Skeletal muscle tissue (tissue), 3 donors: ENCODE measurements at regions not wholly inside any gene's neighbourhood (a gene's known extent, or its start where the extent isn't known, plus 50 kb on each side); places are given as distances from the start of the nearest gene placed in this dataset.

Source experiments
- H3K27ac ChIP-seq: one replicate; pipeline ENCODE4 v1.7.0; 2013; ENCODE audit warnings: mild to moderate bottlenecking, low read depth, low read length, inconsistent platforms
- H3K27me3 ChIP-seq, 3 donors: one replicate each; pipeline ENCODE4 v1.7.0; 2013; ENCODE audit warnings: low read length in 3 of 3; ENCODE audit not compliant: control insufficient read depth in 3 of 3, insufficient read depth in 3 of 3
- H3K36me3 ChIP-seq, 3 donors: one replicate each; pipeline ENCODE4 v1.7.0; 2013; ENCODE audit warnings: low read length in 3 of 3; ENCODE audit not compliant: control insufficient read depth in 3 of 3, insufficient read depth in 3 of 3
- H3K4me1 ChIP-seq, 3 donors: one replicate each; pipeline ENCODE4 v1.7.0; 2013; ENCODE audit warnings: low read length in 3 of 3, mild to moderate bottlenecking in 3 of 3; ENCODE audit not compliant: control insufficient read depth in 3 of 3, insufficient read depth in 3 of 3
- H3K4me3 ChIP-seq, 3 donors: one replicate each; pipeline ENCODE4 v1.7.0; 2013; ENCODE audit warnings: low read length in 3 of 3
- H3K9ac ChIP-seq, 3 donors: one replicate each; pipeline ENCODE4 v1.7.0; 2013; ENCODE audit warnings: low read length in 3 of 3, mild to moderate bottlenecking in 3 of 3, moderate library complexity in 2 of 3, low read depth in 1 of 3
- H3K9me3 ChIP-seq, 3 donors: one replicate each; pipeline ENCODE4 v1.7.0; 2013; ENCODE audit warnings: low read length in 3 of 3; ENCODE audit not compliant: control insufficient read depth in 3 of 3
- donor health status: Osteomylitis.

DNA sequence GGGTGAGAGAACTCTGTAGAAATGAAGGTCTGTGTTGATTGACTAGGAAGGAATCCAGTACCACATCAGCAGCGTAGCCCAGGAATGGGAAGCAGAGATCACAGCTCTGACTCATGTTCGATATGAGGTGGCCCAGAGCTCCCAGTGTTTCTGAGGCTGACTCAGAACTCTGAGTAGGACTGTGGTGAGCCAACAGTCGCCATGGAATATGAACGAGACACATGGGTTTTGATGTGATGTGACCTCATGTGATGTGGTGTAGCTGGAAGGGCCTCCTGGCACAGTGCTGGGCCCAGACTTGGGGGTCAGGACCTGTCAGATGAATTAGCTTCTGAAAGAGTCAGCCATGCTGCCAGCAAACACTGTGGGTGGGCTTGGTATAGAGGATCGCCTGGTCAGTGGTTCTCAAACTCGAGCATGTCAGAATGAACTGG is 237.0 kb downstream of the MRPL39 start:
- no peak overlapping the region for H3K4me3 ChIP-seq
- no peaks in the 10 kb centered on the region for H3K27me3 ChIP-seq
- H3K9ac ChIP-seq: no peak overlapping the region
- no peak overlapping the region for H3K27ac ChIP-seq
- no peaks in the 10 kb centered on the region for H3K9me3 ChIP-seq
- H3K36me3 ChIP-seq: no peaks in the 10 kb centered on the region
- no peaks in the 10 kb centered on the region for H3K4me1 ChIP-seq

DNA sequence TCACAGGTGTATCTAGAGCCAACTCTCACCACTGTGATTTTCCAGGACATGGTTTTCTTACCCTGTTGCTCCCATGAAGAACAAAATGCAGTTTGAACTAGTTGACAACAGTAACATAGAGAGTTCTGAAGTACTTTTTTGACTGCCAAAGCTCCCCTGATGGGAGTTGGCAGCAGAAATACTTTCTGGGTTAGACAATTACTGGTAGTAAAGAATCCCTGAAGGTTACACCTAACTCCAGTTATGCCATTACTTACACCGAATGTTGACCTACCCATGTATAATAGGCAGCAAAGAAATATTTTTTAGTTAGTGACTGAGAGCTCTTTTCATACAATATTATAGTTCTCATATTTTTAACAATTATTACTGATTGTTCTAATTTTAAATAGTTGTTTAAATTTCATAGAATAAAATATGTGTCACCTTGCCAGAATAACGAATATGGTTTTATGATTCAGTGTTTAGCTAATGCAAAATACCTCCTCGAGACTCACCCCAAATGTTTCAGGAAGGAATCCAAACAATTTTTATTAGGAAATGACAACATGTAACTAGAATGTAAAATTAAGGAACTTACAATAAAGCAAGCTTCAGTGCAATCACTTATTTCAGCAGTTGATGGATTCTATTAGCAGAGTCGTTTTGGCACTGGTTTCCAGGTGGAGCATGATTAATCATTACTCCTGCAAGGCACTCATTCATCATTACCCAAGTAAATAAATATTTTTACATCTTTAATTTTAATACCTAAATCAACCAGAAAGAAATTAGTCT is 237.6 kb downstream of the MRPL39 start:
- H3K27me3 ChIP-seq: no peaks in the 10 kb centered on the region
- H3K27ac ChIP-seq: no peak overlapping the region
- no peaks in the 10 kb centered on the region for H3K9me3 ChIP-seq
- H3K36me3 ChIP-seq: no peaks in the 10 kb centered on the region
- no peaks in the 10 kb centered on the region for H3K4me1 ChIP-seq
- H3K4me3 ChIP-seq: no peak overlapping the region
- H3K9ac ChIP-seq: no peak overlapping the region

DNA sequence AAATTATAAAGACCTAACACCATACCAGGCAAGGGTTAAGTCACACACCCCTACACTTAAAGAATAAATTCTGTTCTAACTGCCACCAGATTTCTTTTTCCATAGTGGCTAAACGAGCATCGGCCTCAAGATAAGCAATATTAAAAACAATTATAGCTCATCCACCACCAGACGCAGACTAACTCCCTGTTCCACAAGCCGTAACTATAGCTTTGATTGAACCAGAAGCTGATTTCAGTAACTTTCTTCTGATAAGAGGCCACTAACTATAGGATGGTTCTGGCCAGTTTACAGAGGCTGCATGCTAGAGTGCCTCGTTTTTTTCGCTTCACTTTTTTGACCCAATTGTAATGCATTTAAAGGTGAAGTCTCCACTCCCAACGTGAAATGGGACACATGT is 238.8 kb downstream of the MRPL39 start:
- no peak overlapping the region for H3K9ac ChIP-seq
- no peaks in the 10 kb centered on the region for H3K27me3 ChIP-seq
- no peak overlapping the region for H3K27ac ChIP-seq
- no peaks in the 10 kb centered on the region for H3K36me3 ChIP-seq
- no peaks in the 10 kb centered on the region for H3K9me3 ChIP-seq
- no peak overlapping the region for H3K4me3 ChIP-seq
- H3K4me1 ChIP-seq: no peaks in the 10 kb centered on the region

DNA sequence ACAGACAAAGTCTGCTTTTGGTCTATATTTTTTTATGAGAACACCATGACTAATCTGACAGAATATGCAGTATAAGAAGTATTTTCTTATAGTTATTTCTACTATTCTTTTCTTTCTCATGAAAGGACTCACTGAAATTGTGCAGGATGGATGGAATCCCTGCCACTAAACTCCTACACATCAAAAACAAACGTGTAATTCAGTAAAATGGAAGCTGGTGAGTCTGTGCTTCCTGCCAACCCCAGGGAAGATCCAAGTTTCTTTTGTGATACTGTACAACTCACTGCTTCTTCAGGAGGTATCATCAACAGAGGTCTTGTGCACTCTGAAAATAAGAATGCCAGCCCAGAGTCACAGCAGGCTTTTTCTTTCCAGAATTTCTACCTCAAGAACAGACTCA is 241.2 kb downstream of the MRPL39 start:
- Histone ChIP-seq H3K36me3 (no peaks in the 10 kb centered on the region), H3K4me3 (no peak overlapping the region), H3K4me1 (no peaks in the 10 kb centered on the region), H3K27ac (no peak overlapping the region), H3K9ac (no peak overlapping the region), H3K27me3 (no peaks in the 10 kb centered on the region), H3K9me3 (no peaks in the 10 kb centered on the region)

DNA sequence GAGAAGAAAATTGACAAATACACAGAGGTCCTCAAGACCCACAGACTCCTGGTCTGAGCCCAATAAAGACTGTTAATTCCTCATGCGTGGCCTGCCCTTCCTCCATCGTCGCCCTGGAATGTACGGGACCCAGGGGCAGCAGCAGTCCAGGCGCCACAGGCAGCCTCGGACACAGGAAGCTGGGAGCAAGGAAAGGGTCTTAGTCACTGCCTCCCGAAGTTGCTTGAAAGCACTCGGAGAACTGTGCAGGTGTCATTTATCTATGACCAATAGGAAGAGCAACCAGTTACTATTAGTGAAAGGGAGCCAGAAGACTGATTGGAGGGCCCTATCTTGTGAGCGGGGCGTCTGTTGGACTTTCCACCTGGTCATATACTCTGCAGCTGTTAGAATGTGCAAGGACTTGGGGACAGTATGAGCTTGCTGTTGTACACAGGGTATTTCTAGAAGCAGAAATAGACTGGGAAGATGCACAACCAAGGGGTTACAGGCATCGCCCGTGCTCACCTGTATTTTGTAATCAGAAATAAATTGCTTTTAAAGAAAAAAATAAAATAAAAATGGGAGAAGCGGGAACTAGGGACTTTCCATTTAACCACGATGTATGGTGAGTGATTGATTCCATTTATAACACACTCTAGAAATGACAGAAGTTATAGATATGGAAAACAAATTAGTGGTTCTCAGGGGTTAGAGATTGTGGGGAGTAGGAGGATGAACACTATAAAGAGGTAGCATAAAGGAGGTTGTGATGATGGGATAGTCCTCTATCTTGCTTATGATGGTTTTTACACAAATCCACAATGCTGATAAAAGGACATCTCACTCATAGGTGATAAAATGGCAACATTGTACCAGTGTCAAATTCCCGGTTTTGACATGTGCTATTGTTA is 244.7 kb downstream of the MRPL39 start:
- no peak overlapping the region for H3K27ac ChIP-seq
- no peaks in the 10 kb centered on the region for H3K9me3 ChIP-seq
- H3K4me3 ChIP-seq: no peak overlapping the region
- H3K9ac ChIP-seq: no peak overlapping the region
- no peaks in the 10 kb centered on the region for H3K4me1 ChIP-seq
- no peaks in the 10 kb centered on the region for H3K36me3 ChIP-seq
- H3K27me3 ChIP-seq: no peaks in the 10 kb centered on the region

DNA sequence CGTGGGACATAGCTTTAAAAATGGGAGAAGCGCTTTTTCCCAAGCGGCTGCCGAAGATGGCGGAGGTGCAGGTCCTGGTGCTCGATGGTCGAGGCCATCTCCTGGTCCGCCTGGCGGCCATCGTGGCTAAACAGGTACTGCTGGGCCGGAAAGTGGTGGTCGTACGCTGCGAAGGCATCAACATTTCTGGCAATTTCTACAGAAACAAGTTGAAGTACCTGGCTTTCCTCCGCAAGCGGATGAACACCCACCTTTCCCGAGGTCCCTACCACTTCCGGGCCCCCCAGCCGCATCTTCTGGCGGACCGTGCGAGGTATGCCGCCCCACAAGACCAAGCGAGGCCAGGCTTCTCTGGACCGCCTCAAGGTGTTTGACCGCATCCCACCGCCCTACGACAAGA is 245.5 kb downstream of the MRPL39 start:
- Histone ChIP-seq H3K36me3 (no peaks in the 10 kb centered on the region), H3K27ac (no peak overlapping the region), H3K4me3 (no peak overlapping the region), H3K9ac (no peak overlapping the region), H3K9me3 (no peaks in the 10 kb centered on the region), H3K4me1 (no peaks in the 10 kb centered on the region), H3K27me3 (no peaks in the 10 kb centered on the region)

DNA sequence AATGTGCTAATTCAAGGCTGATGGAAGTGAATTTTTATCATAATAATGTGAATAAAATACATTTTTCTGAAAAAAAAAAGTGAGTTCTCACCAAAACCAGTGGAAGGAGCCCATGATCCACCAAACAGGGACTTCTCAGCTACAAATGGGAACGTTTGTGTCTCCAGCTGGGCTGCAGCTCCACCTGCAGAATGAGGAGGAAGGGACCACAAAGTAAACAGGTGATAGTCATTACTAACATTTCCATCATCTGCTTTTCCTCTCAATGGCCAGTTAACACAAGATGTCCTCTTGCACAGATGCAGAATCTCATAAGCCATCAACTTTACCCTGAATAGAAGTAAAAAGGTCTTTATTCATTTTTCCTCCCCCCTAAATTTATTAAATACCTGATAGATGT is 246.2 kb downstream of the MRPL39 start:
- no peaks in the 10 kb centered on the region for H3K27me3 ChIP-seq
- no peak overlapping the region for H3K4me3 ChIP-seq
- H3K9me3 ChIP-seq: no peaks in the 10 kb centered on the region
- no peak overlapping the region for H3K9ac ChIP-seq
- H3K36me3 ChIP-seq: no peaks in the 10 kb centered on the region
- no peaks in the 10 kb centered on the region for H3K4me1 ChIP-seq
- H3K27ac ChIP-seq: no peak overlapping the region

DNA sequence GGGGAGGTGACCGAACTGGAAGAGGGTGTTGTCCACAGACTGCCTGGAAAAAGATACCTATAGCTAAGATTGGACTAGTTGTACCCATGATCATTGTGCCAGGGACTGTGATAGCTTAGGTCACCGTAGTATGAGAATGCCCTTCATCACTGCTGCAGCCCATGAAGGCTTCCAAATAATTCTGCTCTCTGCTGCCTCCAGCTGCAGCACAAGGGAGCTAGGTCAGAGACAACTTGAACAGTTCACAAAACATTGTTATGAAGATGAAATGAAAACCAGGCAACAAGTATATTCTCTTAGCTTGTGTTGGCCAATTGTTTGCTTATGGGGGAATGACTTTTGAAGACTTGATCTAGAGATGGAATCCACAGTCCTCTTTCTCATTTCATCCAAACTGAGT is 246.7 kb downstream of the MRPL39 start:
- Histone ChIP-seq H3K4me1 (no peaks in the 10 kb centered on the region), H3K27me3 (no peaks in the 10 kb centered on the region), H3K4me3 (no peak overlapping the region), H3K36me3 (no peaks in the 10 kb centered on the region), H3K9me3 (no peaks in the 10 kb centered on the region), H3K27ac (no peak overlapping the region), H3K9ac (no peak overlapping the region)

DNA sequence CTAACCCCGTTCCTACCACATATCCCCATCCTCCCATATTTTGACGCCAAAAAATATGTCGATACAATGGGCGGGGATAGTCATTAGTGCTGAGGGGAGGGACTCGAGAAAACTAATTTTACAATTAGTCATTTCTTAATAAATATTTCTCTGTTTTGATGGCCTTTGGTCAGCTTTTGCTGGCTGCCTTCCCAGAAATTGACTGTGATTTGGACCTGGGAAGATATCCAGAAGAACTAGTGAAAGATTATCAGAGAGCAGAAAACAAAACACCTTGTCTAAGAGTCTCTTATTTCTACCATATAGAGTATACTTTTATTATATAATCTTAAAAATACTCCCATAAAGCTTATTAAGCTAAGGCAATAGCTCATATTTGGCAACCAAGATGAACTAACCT is 247.6 kb downstream of the MRPL39 start:
- H3K27me3 ChIP-seq: no peaks in the 10 kb centered on the region
- no peak overlapping the region for H3K27ac ChIP-seq
- no peaks in the 10 kb centered on the region for H3K36me3 ChIP-seq
- H3K9me3 ChIP-seq: no peaks in the 10 kb centered on the region
- H3K4me3 ChIP-seq: no peak overlapping the region
- H3K9ac ChIP-seq: no peak overlapping the region
- no peaks in the 10 kb centered on the region for H3K4me1 ChIP-seq

DNA sequence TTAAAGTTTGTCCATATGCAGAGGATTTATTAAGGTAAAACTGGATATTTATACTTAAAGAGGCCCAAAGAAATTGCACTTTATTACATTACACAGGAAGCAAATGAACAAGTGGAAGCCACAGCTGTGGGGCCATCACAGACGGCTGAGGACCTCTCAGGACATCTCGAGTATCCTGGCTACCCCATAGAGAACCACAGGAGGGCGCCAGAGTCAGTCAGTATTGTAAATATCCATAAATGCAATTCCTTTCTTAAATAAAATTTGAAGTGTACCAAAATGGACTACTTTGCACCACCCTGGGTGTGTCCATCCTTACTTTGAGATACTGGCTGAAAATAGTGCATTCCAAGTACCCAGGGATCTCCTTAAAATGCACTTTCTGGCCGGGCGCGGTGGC is 257.2 kb downstream of the MRPL39 start:
- no peak overlapping the region for H3K4me3 ChIP-seq

More for the DNA sequence above, 257.2 kb downstream of the MRPL39 start:
- Histone ChIP-seq H3K9ac (no peak overlapping the region), H3K4me1 (no peaks in the 10 kb centered on the region), H3K9me3 (no peaks in the 10 kb centered on the region), H3K27me3 (no peaks in the 10 kb centered on the region), H3K27ac (no peak overlapping the region), H3K36me3 (no peaks in the 10 kb centered on the region)
